Upper lobe of left lung (tissue), 6 donors: ENCODE measurements at regions not wholly inside any gene's neighbourhood (a gene's known extent, or its start where the extent isn't known, plus 50 kb on each side); places are given as distances from the start of the nearest gene placed in this dataset.

Source experiments
- ATAC-seq, 2 donors: fragments of 200-7000 bp; cut with Tn5 transposase; one replicate each; pipeline ENCODE4 v1.9.1; 2022; ENCODE audit warnings: mild to moderate bottlenecking in 2 of 2, moderate library complexity in 2 of 2; ENCODE audit not compliant: low FRiP score in 2 of 2
- DNase-seq, 2 donors: peaks; one replicate each; pipeline ENCODE4 v3.0.0-alpha.2; 2019 to 2020
- H3K27ac ChIP-seq, 4 donors: fragments of 200-600 bp; sonication (generic); one replicate each; pipeline ENCODE4 v1.5.1; 2016 to 2019
- H3K27me3 ChIP-seq, 4 donors: fragments of 200-600 bp; sonication (generic); one replicate each; pipeline ENCODE4 v1.5.1; 2017 to 2019
- H3K36me3 ChIP-seq, 4 donors: fragments of 200-600 bp; sonication (generic); one replicate each; pipeline ENCODE4 v1.5.1; 2016 to 2019
- H3K4me1 ChIP-seq, 4 donors: fragments of 200-600 bp; sonication (generic); one replicate each; pipeline ENCODE4 v1.5.1; 2018 to 2019
- H3K4me3 ChIP-seq, 4 donors: fragments of 200-600 bp; sonication (generic); one replicate each; pipeline ENCODE4 v1.5.1; 2017 to 2019; ENCODE audit warnings: mild to moderate bottlenecking in 2 of 4, moderate library complexity in 1 of 4
- H3K9me3 ChIP-seq, 4 donors: fragments of 200-600 bp; sonication (generic); one replicate each; pipeline ENCODE4 v1.5.1; 2018 to 2019
- EP300 ChIP-seq, 4 donors: sonication (generic); formaldehyde crosslinking; IDR thresholded peaks; one replicate each; pipeline ENCODE4 v1.5.1; 2017; ENCODE audit warnings: antibody characterized with exemption in 4 of 4, control low read depth in 2 of 4
- POLR2A ChIP-seq, 4 donors: fragments of 450-650 bp; IDR thresholded peaks; one replicate each; pipeline ENCODE4 v1.5.1; 2016 to 2017; ENCODE audit warnings: antibody characterized with exemption in 4 of 4, mild to moderate bottlenecking in 2 of 4
- POLR2AphosphoS5 ChIP-seq, 2 donors: sonication (generic); formaldehyde crosslinking; IDR thresholded peaks; one replicate each; pipeline ENCODE4 v1.5.1; 2017; ENCODE audit warnings: antibody characterized with exemption in 2 of 2
- WGBS, 2 donors: methylation state at CpG; one replicate each; pipeline ENCODE4 v1.1.5; 2017 to 2018; 5-methylcytosine and 5-hydroxymethylcytosine counted together
- TF ChIP-seq, protein P1 (sequence below), 6 experiments: fragments of 450-650 bp in 4 of 6; fragments of 200-600 bp in 2 of 6; sonication (generic) in 2 of 6; IDR thresholded peaks; one replicate each; pipeline ENCODE4 v1.5.1; 2016 to 2019; ENCODE audit warnings: antibody characterized with exemption in 6 of 6
- donor health status: DM: no; HTN: no; CAD: no; lungs with moderate emphysema.
- donor health status: DM: no; HTN: yes; CAD: no; lungs with severe emphysema.

DNA sequence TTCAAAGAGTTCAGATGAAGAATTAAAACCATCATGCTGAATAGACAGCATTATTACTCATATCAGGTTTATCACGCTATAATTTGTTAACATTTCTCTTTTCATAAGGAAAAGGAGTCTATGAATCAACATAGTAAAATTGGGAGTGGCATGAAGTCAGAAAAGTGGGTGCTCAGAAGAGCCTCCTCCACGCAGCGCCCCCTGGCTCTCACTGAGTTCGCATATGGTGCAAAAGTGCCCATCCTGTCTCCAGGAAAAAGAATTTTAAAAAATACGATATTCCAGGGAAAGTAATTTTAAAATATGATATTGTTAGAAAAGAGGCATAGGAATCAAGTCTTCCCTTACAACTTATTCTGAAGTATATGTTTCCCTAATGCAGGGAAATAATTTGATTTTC lies 176.3 kb upstream of the TCERG1L start:
- ATAC-seq: no peak
- no peaks in the 10 kb centered on the region for H3K9me3 ChIP-seq
- TF ChIP-seq POLR2A (IDR thresholded peaks at IDR 0.05) (no peak), EP300 (IDR thresholded peaks at IDR 0.05) (no peak), POLR2AphosphoS5 (IDR thresholded peaks at IDR 0.05) (no peak)
- TF ChIP-seq, protein P1, sequence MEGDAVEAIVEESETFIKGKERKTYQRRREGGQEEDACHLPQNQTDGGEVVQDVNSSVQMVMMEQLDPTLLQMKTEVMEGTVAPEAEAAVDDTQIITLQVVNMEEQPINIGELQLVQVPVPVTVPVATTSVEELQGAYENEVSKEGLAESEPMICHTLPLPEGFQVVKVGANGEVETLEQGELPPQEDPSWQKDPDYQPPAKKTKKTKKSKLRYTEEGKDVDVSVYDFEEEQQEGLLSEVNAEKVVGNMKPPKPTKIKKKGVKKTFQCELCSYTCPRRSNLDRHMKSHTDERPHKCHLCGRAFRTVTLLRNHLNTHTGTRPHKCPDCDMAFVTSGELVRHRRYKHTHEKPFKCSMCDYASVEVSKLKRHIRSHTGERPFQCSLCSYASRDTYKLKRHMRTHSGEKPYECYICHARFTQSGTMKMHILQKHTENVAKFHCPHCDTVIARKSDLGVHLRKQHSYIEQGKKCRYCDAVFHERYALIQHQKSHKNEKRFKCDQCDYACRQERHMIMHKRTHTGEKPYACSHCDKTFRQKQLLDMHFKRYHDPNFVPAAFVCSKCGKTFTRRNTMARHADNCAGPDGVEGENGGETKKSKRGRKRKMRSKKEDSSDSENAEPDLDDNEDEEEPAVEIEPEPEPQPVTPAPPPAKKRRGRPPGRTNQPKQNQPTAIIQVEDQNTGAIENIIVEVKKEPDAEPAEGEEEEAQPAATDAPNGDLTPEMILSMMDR (IDR thresholded peaks at IDR 0.05): no peak
- H3K4me3 ChIP-seq: no peak overlapping the region
- no peak for DNase-seq
- no peaks in the 10 kb centered on the region for H3K4me1 ChIP-seq
- H3K27ac ChIP-seq: no peak overlapping the region
- H3K27me3 ChIP-seq: no peaks in the 10 kb centered on the region
- H3K36me3 ChIP-seq: no peaks in the 10 kb centered on the region
- WGBS, 2 donors: 83 to 85% methylated on average over 5 of the region's 5 CpGs

DNA sequence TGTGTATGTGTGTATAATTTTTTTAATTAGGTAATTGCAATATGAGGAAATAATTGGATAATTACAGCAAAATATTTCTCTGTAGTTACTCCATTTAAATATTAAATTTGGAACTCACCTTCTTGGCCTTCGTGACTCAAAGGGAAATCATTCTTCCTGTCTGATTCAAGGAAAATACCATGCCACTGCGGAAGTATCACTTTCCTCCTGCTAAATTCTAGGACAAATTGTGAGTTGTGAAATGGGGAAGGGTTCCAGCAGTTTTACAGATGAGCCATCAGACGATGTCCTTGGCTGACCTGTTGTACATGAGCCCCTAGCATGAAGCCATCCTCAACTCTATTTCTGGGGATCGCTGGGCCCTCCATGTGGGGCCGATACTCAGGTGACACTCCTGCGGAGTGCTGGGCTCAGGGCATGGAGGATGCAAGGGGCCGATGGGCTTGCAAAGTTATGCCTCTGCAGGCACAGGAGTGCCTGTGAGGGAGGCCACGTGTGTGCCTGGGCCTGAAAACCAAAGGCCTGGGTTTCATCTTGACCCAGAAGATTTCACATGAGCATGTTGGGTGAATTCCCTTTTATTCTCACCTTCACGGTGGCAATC lies 179.6 kb upstream of the TCERG1L start:
- H3K4me3 ChIP-seq: no peak overlapping the region
- ATAC-seq (no peak), DNase-seq (no peak)
- no peaks in the 10 kb centered on the region for H3K36me3 ChIP-seq
- WGBS, 2 donors: 49 to 72% methylated on average over 4 to 9 of the region's 9 CpGs
- no peaks in the 10 kb centered on the region for H3K4me1 ChIP-seq
- H3K9me3 ChIP-seq: no peaks in the 10 kb centered on the region
- no peaks in the 10 kb centered on the region for H3K27me3 ChIP-seq
- H3K27ac ChIP-seq: no peak overlapping the region
- TF ChIP-seq, protein P1 (IDR thresholded peaks at IDR 0.05): no peak
- TF ChIP-seq EP300 (IDR thresholded peaks at IDR 0.05): no peak
- no peak for TF ChIP-seq POLR2A (IDR thresholded peaks at IDR 0.05)
- no peak for TF ChIP-seq POLR2AphosphoS5 (IDR thresholded peaks at IDR 0.05)

DNA sequence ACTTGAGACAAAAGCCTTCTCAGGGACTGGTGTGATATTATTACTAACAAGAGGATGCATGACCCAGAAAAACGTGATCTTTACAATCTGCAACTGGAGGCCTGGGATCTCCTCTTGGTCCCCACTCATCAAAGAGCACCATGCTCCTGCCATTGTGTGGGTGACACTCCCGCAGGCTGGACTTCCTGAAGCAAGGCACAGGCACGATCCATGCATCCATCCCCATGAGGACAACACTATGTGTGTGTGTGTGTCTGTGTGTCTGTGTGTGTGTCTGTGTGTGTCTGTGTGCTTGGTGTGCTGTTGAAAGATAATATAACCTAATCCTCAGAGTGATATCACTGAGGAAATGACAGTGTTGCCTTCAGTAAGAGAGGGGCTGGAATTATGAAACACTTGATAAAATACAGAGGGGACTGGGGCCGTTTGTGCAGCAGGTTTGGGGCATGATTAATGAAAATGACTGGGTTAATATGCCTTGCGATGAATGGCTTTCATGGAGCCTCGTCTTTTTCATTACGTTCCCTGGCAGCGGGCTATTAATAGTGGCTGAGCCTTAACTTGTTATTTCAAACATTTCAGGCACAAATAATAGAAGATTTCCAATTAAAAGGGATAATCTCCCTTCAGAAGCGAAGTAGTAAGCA lies 180.8 kb upstream of the TCERG1L start:
- ATAC-seq (no peak), DNase-seq (no peak)
- Histone ChIP-seq H3K27me3 (no peaks in the 10 kb centered on the region), H3K4me1 (no peaks in the 10 kb centered on the region), H3K9me3 (no peaks in the 10 kb centered on the region), H3K27ac (no peak overlapping the region), H3K36me3 (no peaks in the 10 kb centered on the region), H3K4me3 (no peak overlapping the region)
- WGBS, 2 donors: 69 to 72% methylated on average over 9 of the region's 9 CpGs
- no peak for TF ChIP-seq POLR2AphosphoS5 (IDR thresholded peaks at IDR 0.05)
- TF ChIP-seq EP300 (IDR thresholded peaks at IDR 0.05): no peak
- TF ChIP-seq, protein P1 (IDR thresholded peaks at IDR 0.05): no peak
- TF ChIP-seq POLR2A (IDR thresholded peaks at IDR 0.05): no peak

DNA sequence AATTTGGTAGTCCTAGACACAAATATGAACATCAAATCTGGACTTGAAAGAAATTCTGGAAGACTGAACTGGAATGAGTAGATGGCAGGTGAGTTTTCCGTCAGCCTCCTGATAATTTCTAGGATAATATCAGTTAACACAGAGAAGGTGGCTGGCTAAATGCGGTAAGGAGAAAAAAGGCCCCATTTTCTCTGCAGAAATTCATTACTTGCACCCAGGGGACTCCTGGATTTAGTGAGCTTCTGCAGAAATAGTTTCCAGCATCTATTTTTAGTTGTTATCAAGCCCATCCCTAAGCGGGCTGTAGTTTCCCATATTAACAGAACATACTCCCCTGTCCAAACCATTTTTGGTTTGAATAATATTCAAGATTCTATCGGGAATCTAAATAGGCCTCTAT lies 181.9 kb upstream of the TCERG1L start:
- TF ChIP-seq POLR2AphosphoS5 (IDR thresholded peaks at IDR 0.05) (no peak), EP300 (IDR thresholded peaks at IDR 0.05) (no peak), POLR2A (IDR thresholded peaks at IDR 0.05) (no peak)
- TF ChIP-seq, protein P1 (IDR thresholded peaks at IDR 0.05): no peak
- H3K27me3 ChIP-seq: no peaks in the 10 kb centered on the region
- no peak overlapping the region for H3K27ac ChIP-seq
- DNase-seq (no peak), ATAC-seq (no peak)
- no peak overlapping the region for H3K4me3 ChIP-seq
- H3K9me3 ChIP-seq: no peaks in the 10 kb centered on the region
- WGBS, 2 donors: 90 to 93% methylated on average over 4 of the region's 4 CpGs
- no peaks in the 10 kb centered on the region for H3K4me1 ChIP-seq
- no peaks in the 10 kb centered on the region for H3K36me3 ChIP-seq

DNA sequence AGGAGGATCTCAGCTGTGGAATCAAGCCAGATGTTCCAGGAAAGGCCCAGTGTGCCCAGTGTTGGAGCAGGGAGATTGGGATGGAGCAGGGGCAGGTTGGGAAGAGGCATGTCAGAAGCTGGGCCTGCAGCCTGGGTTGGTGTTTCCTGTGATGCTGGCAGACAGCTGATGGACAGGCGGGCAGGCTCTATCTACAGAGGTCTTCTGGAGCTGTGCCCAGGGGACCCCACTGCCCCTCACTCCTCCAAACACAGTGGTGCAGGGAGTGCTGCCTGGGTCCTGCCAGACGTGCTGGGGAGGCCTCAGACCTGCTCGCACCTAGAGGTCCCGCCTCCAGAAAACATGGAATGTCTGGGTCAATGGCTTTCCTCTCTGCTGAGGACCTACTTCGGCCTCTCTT lies 182.9 kb upstream of the TCERG1L start:
- no peaks in the 10 kb centered on the region for H3K4me1 ChIP-seq
- DNase-seq: no peak
- H3K27me3 ChIP-seq: no peaks in the 10 kb centered on the region
- no peaks in the 10 kb centered on the region for H3K9me3 ChIP-seq
- 92 to 100% methylated on average over 1 to 5 of the region's 5 CpGs for WGBS, 2 donors
- H3K27ac ChIP-seq: no peak overlapping the region
- no peaks in the 10 kb centered on the region for H3K36me3 ChIP-seq
- no peak overlapping the region for H3K4me3 ChIP-seq
- TF ChIP-seq POLR2AphosphoS5 (IDR thresholded peaks at IDR 0.05): no peak
- TF ChIP-seq, protein P1 (IDR thresholded peaks at IDR 0.05): no peak
- peak in 1 of 2 donors; percentile 20 for ATAC-seq
